ENCODE measurements at regions not wholly inside any gene's neighbourhood (a gene's known extent, or its start where the extent isn't known, plus 50 kb on each side); places are given as distances from the start of the nearest gene placed in this dataset.

GRCh38 chr16:35305476-35305875, 1846.1 kb downstream of the TP53TG3F start:
- no peak for DNase-seq (ENCODE audit: low read depth in 4 of 6, low spot score in 6 of 6)
- WGBS (ENCODE audit: insufficient coverage) = no CpG with 5 or more reads among the region's 1 CpG
- Histone ChIP-seq H3K9me3 (ENCODE audit: control insufficient read depth, insufficient read depth, low read length) (peaks cover 4% of the 10 kb centered on the region), H3K4me3 (ENCODE audit: low read depth, low read length) (no peak overlapping the region), H3K27me3 (ENCODE audit: control insufficient read depth, insufficient read depth, low read length) (no peaks in the 10 kb centered on the region), H3K27ac (ENCODE audit: low read depth, low read length) (no peak overlapping the region), H3K36me3 (ENCODE audit: control insufficient read depth, insufficient read depth, low read length) (no peaks in the 10 kb centered on the region), H3K4me1 (ENCODE audit: control insufficient read depth, insufficient read depth, low read length) (no peaks in the 10 kb centered on the region)

GRCh38 chr16:35306915-35307314, 1847.5 kb downstream of the TP53TG3F start:
- 20% methylated on average over 1 of the region's 1 CpG for WGBS (ENCODE audit: insufficient coverage)
- DNase-seq (ENCODE audit: low read depth in 4 of 6, low spot score in 6 of 6) = no peak

DNA sequence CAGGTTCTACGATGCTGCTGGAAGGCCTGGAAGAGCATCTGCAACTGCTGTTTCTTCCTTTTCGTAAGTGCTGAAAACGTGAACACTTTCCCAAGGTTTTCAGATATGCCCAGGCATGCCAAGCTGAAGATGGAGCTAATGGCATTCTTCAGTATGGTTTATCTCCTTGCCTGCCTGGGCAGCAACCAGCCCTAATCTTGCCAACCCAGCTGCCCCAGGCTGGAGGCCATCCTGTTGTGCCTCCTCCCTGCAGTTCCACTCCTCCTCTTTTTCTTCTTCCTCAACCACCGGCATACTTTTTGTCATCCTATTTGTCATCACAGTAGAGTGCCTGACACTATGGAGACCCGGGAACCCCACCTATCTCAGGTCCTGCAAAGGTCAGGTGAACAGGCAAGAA, 1849.3 kb downstream of the TP53TG3F start:
- H3K4me1 ChIP-seq (ENCODE audit: control insufficient read depth, insufficient read depth, low read length) = no peaks in the 10 kb centered on the region
- H3K4me3 ChIP-seq (ENCODE audit: low read depth, low read length) = no peak overlapping the region
- H3K27ac ChIP-seq (ENCODE audit: low read depth, low read length) = no peak overlapping the region
- H3K27me3 ChIP-seq (ENCODE audit: control insufficient read depth, insufficient read depth, low read length) = no peaks in the 10 kb centered on the region
- no peaks in the 10 kb centered on the region for H3K36me3 ChIP-seq (ENCODE audit: control insufficient read depth, insufficient read depth, low read length)
- 61% methylated on average over 5 of the region's 5 CpGs for WGBS (ENCODE audit: insufficient coverage)
- no peak for DNase-seq (ENCODE audit: low read depth in 4 of 6, low spot score in 6 of 6)
- H3K9me3 ChIP-seq (ENCODE audit: control insufficient read depth, insufficient read depth, low read length) = peaks cover 4% of the 10 kb centered on the region

More at GRCh38 chr16:35306915-35307314, 1847.5 kb downstream of the TP53TG3F start:
- Histone ChIP-seq H3K27me3 (ENCODE audit: control insufficient read depth, insufficient read depth, low read length) (no peaks in the 10 kb centered on the region), H3K4me3 (ENCODE audit: low read depth, low read length) (no peak overlapping the region), H3K4me1 (ENCODE audit: control insufficient read depth, insufficient read depth, low read length) (no peaks in the 10 kb centered on the region), H3K9me3 (ENCODE audit: control insufficient read depth, insufficient read depth, low read length) (peaks cover 4% of the 10 kb centered on the region), H3K36me3 (ENCODE audit: control insufficient read depth, insufficient read depth, low read length) (no peaks in the 10 kb centered on the region), H3K27ac (ENCODE audit: low read depth, low read length) (no peak overlapping the region)

GRCh38 chr16:35310999-35311398, 1851.6 kb downstream of the TP53TG3F start:
- 70% methylated on average over 3 of the region's 3 CpGs for WGBS (ENCODE audit: insufficient coverage)
- no peaks in the 10 kb centered on the region for H3K27me3 ChIP-seq (ENCODE audit: control insufficient read depth, insufficient read depth, low read length)
- H3K4me3 ChIP-seq (ENCODE audit: low read depth, low read length) = no peak overlapping the region
- no peak for DNase-seq (ENCODE audit: low read depth in 4 of 6, low spot score in 6 of 6)
- H3K4me1 ChIP-seq (ENCODE audit: control insufficient read depth, insufficient read depth, low read length) = no peaks in the 10 kb centered on the region
- H3K9me3 ChIP-seq (ENCODE audit: control insufficient read depth, insufficient read depth, low read length) = peaks cover 11% of the 10 kb centered on the region
- no peaks in the 10 kb centered on the region for H3K36me3 ChIP-seq (ENCODE audit: control insufficient read depth, insufficient read depth, low read length)
- H3K27ac ChIP-seq (ENCODE audit: low read depth, low read length) = no peak overlapping the region

- Histone ChIP-seq H3K9me3 (ENCODE audit: control insufficient read depth, insufficient read depth, low read length) (peaks cover 12% of the 10 kb centered on the region), H3K27me3 (ENCODE audit: control insufficient read depth, insufficient read depth, low read length) (no peaks in the 10 kb centered on the region), H3K4me1 (ENCODE audit: control insufficient read depth, insufficient read depth, low read length) (no peaks in the 10 kb centered on the region), H3K36me3 (ENCODE audit: control insufficient read depth, insufficient read depth, low read length) (no peaks in the 10 kb centered on the region), H3K27ac (ENCODE audit: low read depth, low read length) (no peak overlapping the region), H3K4me3 (ENCODE audit: low read depth, low read length) (no peak overlapping the region)
- no peak for DNase-seq (ENCODE audit: low read depth in 4 of 6, low spot score in 6 of 6)
- WGBS (ENCODE audit: insufficient coverage) = 64% methylated on average over 10 of the region's 10 CpGs
Measured at GRCh38 chr16:35311475-35311874, 1852.1 kb downstream of the TP53TG3F start.

- peaks cover 11% of the 10 kb centered on the region for H3K9me3 ChIP-seq (ENCODE audit: control insufficient read depth, insufficient read depth, low read length)
- 45% methylated on average over 2 of the region's 3 CpGs for WGBS (ENCODE audit: insufficient coverage)
- no peak for DNase-seq (ENCODE audit: low read depth in 4 of 6, low spot score in 6 of 6)
Measured at GRCh38 chr16:35314298-35314697, 1854.9 kb downstream of the TP53TG3F start.

GRCh38 chr16:35319536-35320192, 1860.3 kb downstream of the TP53TG3F start:
- no CpG with 5 or more reads among the region's 2 CpGs for WGBS (ENCODE audit: insufficient coverage)
- H3K4me1 ChIP-seq (ENCODE audit: control insufficient read depth, insufficient read depth, low read length) = no peaks in the 10 kb centered on the region
- peaks cover 10% of the 10 kb centered on the region for H3K9me3 ChIP-seq (ENCODE audit: control insufficient read depth, insufficient read depth, low read length)
- H3K27ac ChIP-seq (ENCODE audit: low read depth, low read length) = no peak overlapping the region
- H3K36me3 ChIP-seq (ENCODE audit: control insufficient read depth, insufficient read depth, low read length) = no peaks in the 10 kb centered on the region
- H3K27me3 ChIP-seq (ENCODE audit: control insufficient read depth, insufficient read depth, low read length) = no peaks in the 10 kb centered on the region
- no peak for DNase-seq (ENCODE audit: low read depth in 4 of 6, low spot score in 6 of 6)
- H3K4me3 ChIP-seq (ENCODE audit: low read depth, low read length) = no peak overlapping the region

More at GRCh38 chr16:35314298-35314697, 1854.9 kb downstream of the TP53TG3F start:
- Histone ChIP-seq H3K27me3 (ENCODE audit: control insufficient read depth, insufficient read depth, low read length) (no peaks in the 10 kb centered on the region), H3K36me3 (ENCODE audit: control insufficient read depth, insufficient read depth, low read length) (no peaks in the 10 kb centered on the region), H3K27ac (ENCODE audit: low read depth, low read length) (no peak overlapping the region), H3K4me1 (ENCODE audit: control insufficient read depth, insufficient read depth, low read length) (no peaks in the 10 kb centered on the region), H3K4me3 (ENCODE audit: low read depth, low read length) (no peak overlapping the region)

- Histone ChIP-seq H3K36me3 (ENCODE audit: control insufficient read depth, insufficient read depth, low read length) (no peaks in the 10 kb centered on the region), H3K27me3 (ENCODE audit: control insufficient read depth, insufficient read depth, low read length) (no peaks in the 10 kb centered on the region), H3K4me3 (ENCODE audit: low read depth, low read length) (no peak overlapping the region), H3K4me1 (ENCODE audit: control insufficient read depth, insufficient read depth, low read length) (no peaks in the 10 kb centered on the region), H3K27ac (ENCODE audit: low read depth, low read length) (no peak overlapping the region), H3K9me3 (ENCODE audit: control insufficient read depth, insufficient read depth, low read length) (peaks cover 10% of the 10 kb centered on the region)
- no peak for DNase-seq (ENCODE audit: low read depth in 4 of 6, low spot score in 6 of 6)
- no CpG with 5 or more reads among the region's 3 CpGs for WGBS (ENCODE audit: insufficient coverage)
Measured at GRCh38 chr16:35325936-35326335, 1866.5 kb downstream of the TP53TG3F start.

DNA sequence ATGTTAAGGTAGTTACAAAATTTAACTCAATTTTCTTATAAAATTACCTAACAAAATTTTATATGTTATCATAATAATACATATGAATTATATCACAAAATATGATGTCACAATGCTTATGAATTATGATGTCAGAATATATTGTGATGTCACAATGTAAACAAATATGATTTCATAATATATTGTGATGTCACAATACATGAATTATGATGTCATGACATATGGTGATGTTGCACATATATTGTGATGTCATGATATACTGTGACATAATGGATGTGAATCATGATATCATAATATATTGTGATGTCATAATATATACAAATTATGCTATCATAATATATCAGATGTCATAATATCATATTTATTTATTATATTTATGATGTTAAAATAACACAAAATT, 1879.9 kb downstream of the TP53TG3F start:
- no peak for DNase-seq (ENCODE audit: low read depth in 4 of 6, low spot score in 6 of 6)
- H3K9me3 ChIP-seq (ENCODE audit: control insufficient read depth, insufficient read depth, low read length) = peaks cover 5% of the 10 kb centered on the region
- no peak overlapping the region for H3K27ac ChIP-seq (ENCODE audit: low read depth, low read length)

GRCh38 chr16:35342012-35342411, 1882.6 kb downstream of the TP53TG3F start:
- no peaks in the 10 kb centered on the region for H3K27me3 ChIP-seq (ENCODE audit: control insufficient read depth, insufficient read depth, low read length)
- WGBS (ENCODE audit: insufficient coverage) = no CpG with 5 or more reads among the region's 4 CpGs
- no peaks in the 10 kb centered on the region for H3K4me1 ChIP-seq (ENCODE audit: control insufficient read depth, insufficient read depth, low read length)
- no peak overlapping the region for H3K27ac ChIP-seq (ENCODE audit: low read depth, low read length)
- no peak overlapping the region for H3K4me3 ChIP-seq (ENCODE audit: low read depth, low read length)
- DNase-seq (ENCODE audit: low read depth in 4 of 6, low spot score in 6 of 6) = no peak
- H3K36me3 ChIP-seq (ENCODE audit: control insufficient read depth, insufficient read depth, low read length) = no peaks in the 10 kb centered on the region
- H3K9me3 ChIP-seq (ENCODE audit: control insufficient read depth, insufficient read depth, low read length) = peaks cover 4% of the 10 kb centered on the region

More for the DNA sequence above, 1879.9 kb downstream of the TP53TG3F start:
- H3K4me1 ChIP-seq (ENCODE audit: control insufficient read depth, insufficient read depth, low read length) = no peaks in the 10 kb centered on the region
- H3K36me3 ChIP-seq (ENCODE audit: control insufficient read depth, insufficient read depth, low read length) = no peaks in the 10 kb centered on the region
- no peaks in the 10 kb centered on the region for H3K27me3 ChIP-seq (ENCODE audit: control insufficient read depth, insufficient read depth, low read length)
- no peak overlapping the region for H3K4me3 ChIP-seq (ENCODE audit: low read depth, low read length)

Data from spinal cord (tissue), 9 donors.